ENCODE measurements at regions not wholly inside any gene's neighbourhood (a gene's known extent, or its start where the extent isn't known, plus 50 kb on each side); places are given as distances from the start of the nearest gene placed in this dataset.

GRCh38 chr4:113849771-113850170, 88.2 kb upstream of the CAMK2D start:
- no peak for TF ChIP-seq CTCF (IDR thresholded peaks at IDR 0.05; ENCODE audit: insufficient read depth, low read depth, low read length)
- Histone ChIP-seq H3K36me3 (ENCODE audit: control insufficient read depth, insufficient read depth, low read length) (no peaks in the 10 kb centered on the region), H3K4me3 (ENCODE audit: low read depth, low read length) (no peak overlapping the region), H3K27me3 (ENCODE audit: control insufficient read depth, insufficient read depth, low read length) (no peaks in the 10 kb centered on the region)
- ChIA-PET CTCF (interaction anchor here (0.6 to 1.4 kb wide), 4 partner anchors 12 to 264 kb away, joined by 3 to 5 read pairs (median 5); no protein-coding TSS in a partner anchor), POLR2A (no interaction called here)
- no peak for DNase-seq (ENCODE audit: low read depth)

DNA sequence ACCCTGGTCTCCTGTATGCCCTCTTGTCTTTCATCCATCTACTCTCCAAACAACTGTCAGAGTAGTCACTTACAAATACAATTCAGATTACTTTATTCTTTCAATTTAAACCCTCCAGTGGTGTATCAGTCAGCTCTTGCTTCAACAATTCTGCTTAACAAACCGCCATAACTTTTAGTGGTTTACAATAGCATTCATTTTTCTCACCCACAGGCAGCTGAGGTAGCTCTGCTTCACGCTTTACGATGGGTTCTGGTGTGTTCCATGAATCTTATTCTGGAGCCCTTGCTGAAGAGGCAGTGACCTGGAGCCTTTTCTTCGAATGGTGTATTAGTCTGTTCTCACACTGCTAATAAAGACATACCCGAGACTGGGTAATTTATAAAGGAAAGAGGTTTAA, 86.2 kb upstream of the CAMK2D start:
- ChIA-PET POLR2A (no interaction called here), CTCF (interaction anchor here (0.5 kb wide), 1 partner anchor 537 kb away, joined by 3 read pairs; no protein-coding TSS in a partner anchor)

GRCh38 chr4:113846433-113846832, 84.9 kb upstream of the CAMK2D start:
- Histone ChIP-seq H3K4me3 (ENCODE audit: low read depth, low read length) (no peak overlapping the region), H3K27me3 (ENCODE audit: control insufficient read depth, insufficient read depth, low read length) (no peaks in the 10 kb centered on the region), H3K36me3 (ENCODE audit: control insufficient read depth, insufficient read depth, low read length) (no peaks in the 10 kb centered on the region)
- DNase-seq (ENCODE audit: low read depth): no peak
- ChIA-PET POLR2A (no interaction called here), CTCF (no interaction called here)
- TF ChIP-seq CTCF (IDR thresholded peaks at IDR 0.05; ENCODE audit: insufficient read depth, low read depth, low read length): no peak

More for the DNA sequence above, 86.2 kb upstream of the CAMK2D start:
- Histone ChIP-seq H3K36me3 (ENCODE audit: control insufficient read depth, insufficient read depth, low read length) (no peaks in the 10 kb centered on the region), H3K4me3 (ENCODE audit: low read depth, low read length) (no peak overlapping the region), H3K27me3 (ENCODE audit: control insufficient read depth, insufficient read depth, low read length) (no peaks in the 10 kb centered on the region)
- no peak for TF ChIP-seq CTCF (IDR thresholded peaks at IDR 0.05; ENCODE audit: insufficient read depth, low read depth, low read length)
- no peak for DNase-seq (ENCODE audit: low read depth)

- CTCF ChIA-PET: no interaction called here
- POLR2A ChIA-PET: no interaction called here
- no peak for TF ChIP-seq CTCF (IDR thresholded peaks at IDR 0.05; ENCODE audit: insufficient read depth, low read depth, low read length)
- H3K36me3 ChIP-seq (ENCODE audit: control insufficient read depth, insufficient read depth, low read length): no peaks in the 10 kb centered on the region
- no peaks in the 10 kb centered on the region for H3K27me3 ChIP-seq (ENCODE audit: control insufficient read depth, insufficient read depth, low read length)
- DNase-seq (ENCODE audit: low read depth): no peak
- H3K4me3 ChIP-seq (ENCODE audit: low read depth, low read length): no peak overlapping the region
Measured at GRCh38 chr4:113845138-113845537, 83.6 kb upstream of the CAMK2D start.

GRCh38 chr4:113844369-113844768, 82.8 kb upstream of the CAMK2D start:
- no peak for TF ChIP-seq CTCF (IDR thresholded peaks at IDR 0.05; ENCODE audit: insufficient read depth, low read depth, low read length)
- H3K36me3 ChIP-seq (ENCODE audit: control insufficient read depth, insufficient read depth, low read length): no peaks in the 10 kb centered on the region
- no peaks in the 10 kb centered on the region for H3K27me3 ChIP-seq (ENCODE audit: control insufficient read depth, insufficient read depth, low read length)
- H3K4me3 ChIP-seq (ENCODE audit: low read depth, low read length): no peak overlapping the region
- CTCF ChIA-PET: no interaction called here
- no peak for DNase-seq (ENCODE audit: low read depth)
- POLR2A ChIA-PET: no interaction called here

Measured in BJ (cell line).